ENCODE measurements at regions not wholly inside any gene's neighbourhood (a gene's known extent, or its start where the extent isn't known, plus 50 kb on each side); places are given as distances from the start of the nearest gene placed in this dataset.

DNA sequence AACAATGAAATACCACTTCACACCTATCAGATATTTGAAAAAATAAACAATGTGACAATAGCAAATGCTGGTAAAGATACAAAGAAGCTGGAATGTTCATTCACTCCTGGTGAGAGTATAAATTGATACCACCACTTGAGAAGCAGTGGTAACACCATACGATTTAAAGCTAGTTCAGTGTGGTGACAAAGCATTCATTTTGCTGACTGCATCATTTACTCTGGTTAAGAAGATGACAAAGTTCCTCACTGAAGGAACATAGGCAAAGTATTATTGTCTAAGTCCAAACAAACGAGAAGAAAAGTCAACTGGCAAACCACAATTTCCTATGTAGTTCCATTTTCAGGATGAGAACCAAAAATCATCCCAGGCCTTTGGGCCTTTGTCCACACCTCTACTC lies 102.5 kb downstream of the GEMIN8 start:
- TF ChIP-seq, protein P1, sequence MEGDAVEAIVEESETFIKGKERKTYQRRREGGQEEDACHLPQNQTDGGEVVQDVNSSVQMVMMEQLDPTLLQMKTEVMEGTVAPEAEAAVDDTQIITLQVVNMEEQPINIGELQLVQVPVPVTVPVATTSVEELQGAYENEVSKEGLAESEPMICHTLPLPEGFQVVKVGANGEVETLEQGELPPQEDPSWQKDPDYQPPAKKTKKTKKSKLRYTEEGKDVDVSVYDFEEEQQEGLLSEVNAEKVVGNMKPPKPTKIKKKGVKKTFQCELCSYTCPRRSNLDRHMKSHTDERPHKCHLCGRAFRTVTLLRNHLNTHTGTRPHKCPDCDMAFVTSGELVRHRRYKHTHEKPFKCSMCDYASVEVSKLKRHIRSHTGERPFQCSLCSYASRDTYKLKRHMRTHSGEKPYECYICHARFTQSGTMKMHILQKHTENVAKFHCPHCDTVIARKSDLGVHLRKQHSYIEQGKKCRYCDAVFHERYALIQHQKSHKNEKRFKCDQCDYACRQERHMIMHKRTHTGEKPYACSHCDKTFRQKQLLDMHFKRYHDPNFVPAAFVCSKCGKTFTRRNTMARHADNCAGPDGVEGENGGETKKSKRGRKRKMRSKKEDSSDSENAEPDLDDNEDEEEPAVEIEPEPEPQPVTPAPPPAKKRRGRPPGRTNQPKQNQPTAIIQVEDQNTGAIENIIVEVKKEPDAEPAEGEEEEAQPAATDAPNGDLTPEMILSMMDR (IDR thresholded peaks at IDR 0.05), result no peak
- no peak for TF ChIP-seq POLR2A (IDR thresholded peaks at IDR 0.05)
